Endothelial cell of umbilical vein (primary cell): ENCODE measurements at regions not wholly inside any gene's neighbourhood (a gene's known extent, or its start where the extent isn't known, plus 50 kb on each side); places are given as distances from the start of the nearest gene placed in this dataset.

Experiments used
- BruUV-seq: library from RNA; stranded (reverse); fragments of 400-500 nt; replicated peaks from 2 replicates; lab custom pipeline; 2021; lab: Mats Ljungman, UMichigan
- CTCF ChIA-PET: fragments of 300-600, 350-600 bp; sonication (Branson Sonifier 250); formaldehyde crosslinking; loops from one replicate; lab custom pipeline; 2021; ENCODE audit warnings: antibody characterized with exemption, inconsistent platforms; lab: Charles Lee
- POLR2A ChIA-PET: fragments of 300-600, 350-600 bp; sonication (Branson Sonifier 250); formaldehyde crosslinking; loops from one replicate; lab custom pipeline; 2021; ENCODE audit warnings: antibody characterized with exemption, inconsistent platforms; lab: Charles Lee
- DNase-seq: peaks from one replicate; pipeline ENCODE4 v3.0.0-alpha.2; 2011; ENCODE audit warnings: low read depth, low spot score
- FAIRE-seq: peaks from 2 replicates; lab custom pipeline; 2011; peaks lifted over from hg19 to GRCh38; lab: Jason Lieb, UNC
- H2AFZ ChIP-seq: 2 replicates; pipeline ENCODE4 v1.6.0; 2012; ENCODE audit warnings: low read depth, low read length, control low read depth, inconsistent platforms
- H3K27ac ChIP-seq: 2 replicates; pipeline ENCODE4 v1.5.1; 2011; ENCODE audit warnings: low read depth, mild to moderate bottlenecking, control low read depth, low read length, moderate library complexity; ENCODE audit not compliant: insufficient read depth
- H3K27me3 ChIP-seq, 2 experiments: 2 replicates each; pipeline versions ENCODE4 v1.6.0 to v1.6.1; 2011; ENCODE audit warnings: low read length in 2 of 2, mixed read lengths in 1 of 2; ENCODE audit not compliant: control insufficient read depth in 2 of 2, insufficient read depth in 2 of 2
- H3K36me3 ChIP-seq, 2 experiments: 2 replicates in 1 of 2; 3 replicates in 1 of 2; pipeline ENCODE4 v1.5.1; 2011; ENCODE audit warnings: low read length in 2 of 2, mild to moderate bottlenecking in 1 of 2, moderate library complexity in 1 of 2; ENCODE audit not compliant: control insufficient read depth in 2 of 2, insufficient read depth in 2 of 2; ENCODE audit errors: extremely low read depth in 1 of 2
- H3K4me1 ChIP-seq: 3 replicates; pipeline ENCODE4 v1.5.1; 2011; ENCODE audit warnings: mild to moderate bottlenecking, low read length; ENCODE audit not compliant: control insufficient read depth, insufficient read depth; ENCODE audit errors: extremely low read depth
- H3K4me2 ChIP-seq: 2 replicates; pipeline ENCODE4 v1.6.1; 2011; ENCODE audit warnings: low read length, control low read depth, mixed read lengths; ENCODE audit not compliant: insufficient read depth
- H3K4me3 ChIP-seq, 3 experiments: fragments of 200-600 bp in 1 of 3; sonication (generic), shearing (Covaris generic) in 1 of 3; replicated peaks in 1 of 3; 2 replicates each; pipeline ENCODE4 v1.5.1; 2011 to 2016; ENCODE audit warnings: control low read depth in 3 of 3, low read length in 3 of 3, mild to moderate bottlenecking in 2 of 3, inconsistent platforms in 1 of 3, low read depth in 1 of 3, moderate library complexity in 1 of 3; ENCODE audit not compliant: insufficient read depth in 1 of 3
- H3K79me2 ChIP-seq: 2 replicates; pipeline ENCODE4 v1.6.0; 2012; ENCODE audit warnings: low read length, inconsistent platforms; ENCODE audit not compliant: control insufficient read depth, insufficient read depth
- H3K9ac ChIP-seq: replicated peaks from 2 replicates; pipeline ENCODE3; 2011; ENCODE audit warnings: low read length, control low read depth; ENCODE audit not compliant: insufficient read depth; ENCODE audit errors: extremely low read depth
- H3K9me1 ChIP-seq: replicated peaks from 3 replicates; pipeline ENCODE4 v1.6.0; 2011; ENCODE audit warnings: mild to moderate bottlenecking, low read length; ENCODE audit not compliant: control insufficient read depth, insufficient read depth; ENCODE audit errors: extremely low read depth
- H3K9me3 ChIP-seq: replicated peaks from 2 replicates; pipeline ENCODE4 v1.5.1; 2012; ENCODE audit warnings: low read length, inconsistent platforms; ENCODE audit not compliant: control insufficient read depth, insufficient read depth
- H4K20me1 ChIP-seq: replicated peaks from 2 replicates; pipeline ENCODE3; 2011; ENCODE audit warnings: mild to moderate bottlenecking, low read length; ENCODE audit not compliant: control insufficient read depth, insufficient read depth; ENCODE audit errors: extremely low read depth
- CTCF ChIP-seq, 2 donors: IDR thresholded peaks; 1 replicate in 1 of 2; 2 replicates in 1 of 2; pipeline ENCODE4 v1.5.1; 2011; ENCODE audit warnings: low read length in 2 of 2, mild to moderate bottlenecking in 2 of 2, moderate library complexity in 2 of 2, control low read depth in 1 of 2, inconsistent platforms in 1 of 2, low read depth in 1 of 2; ENCODE audit not compliant: insufficient read depth in 1 of 2; ENCODE audit errors: extremely low read depth in 1 of 2
- EZH2 ChIP-seq: IDR thresholded peaks from 2 replicates; pipeline ENCODE4 v1.6.1; 2012; ENCODE audit warnings: borderline replicate concordance, low read depth, mild to moderate bottlenecking, moderate library complexity, low read length, inconsistent platforms; ENCODE audit not compliant: severe bottlenecking
- FOS ChIP-seq: IDR thresholded peaks from 2 replicates; pipeline ENCODE4 v1.6.1; 2011; ENCODE audit warnings: mild to moderate bottlenecking, low read length, moderate library complexity, borderline replicate concordance; ENCODE audit not compliant: insufficient read depth
- GATA2 ChIP-seq: IDR thresholded peaks from 2 replicates; pipeline ENCODE4 v1.7.0; 2011; ENCODE audit warnings: low read depth, mild to moderate bottlenecking, moderate library complexity, mixed read lengths, low read length; ENCODE audit not compliant: insufficient read length, insufficient read depth
- JUN ChIP-seq: IDR thresholded peaks from 2 replicates; pipeline ENCODE4 v1.6.1; 2011; ENCODE audit warnings: borderline replicate concordance, low read depth; ENCODE audit not compliant: insufficient read length, insufficient read depth
- MAX ChIP-seq: IDR thresholded peaks from 2 replicates; pipeline ENCODE4 v1.6.1; 2011; ENCODE audit not compliant: insufficient read depth, insufficient read length
- MYC ChIP-seq: IDR thresholded peaks from one replicate; pipeline ENCODE4 v1.6.1; 2011; ENCODE audit warnings: mild to moderate bottlenecking, low read depth, low read length
- POLR2A ChIP-seq: IDR thresholded peaks from 2 replicates; pipeline ENCODE4 v1.6.1; 2012; ENCODE audit warnings: low read depth, mild to moderate bottlenecking, control low read depth, low read length
- POLR2AphosphoS5 ChIP-seq: IDR thresholded peaks from 2 replicates; pipeline ENCODE4 v1.6.1; 2012; ENCODE audit warnings: low read depth, mild to moderate bottlenecking, control low read depth, low read length, moderate library complexity; ENCODE audit not compliant: insufficient read depth
- dilution Hi-C: fragments of 300-500 bp; cut with MboI; formaldehyde crosslinking; loops from one replicate; pipeline ENCODE4 v1.15.0; 2019; ENCODE audit warnings: low sequenced_read_pairs; ENCODE audit not compliant: extremely low pct_ligation_motif_present
- intact Hi-C: fragments of 100-400 bp; cut with micrococcal nuclease; formaldehyde crosslinking; loops from one replicate; pipeline ENCODE4 v1.10.0; 2022

DNA sequence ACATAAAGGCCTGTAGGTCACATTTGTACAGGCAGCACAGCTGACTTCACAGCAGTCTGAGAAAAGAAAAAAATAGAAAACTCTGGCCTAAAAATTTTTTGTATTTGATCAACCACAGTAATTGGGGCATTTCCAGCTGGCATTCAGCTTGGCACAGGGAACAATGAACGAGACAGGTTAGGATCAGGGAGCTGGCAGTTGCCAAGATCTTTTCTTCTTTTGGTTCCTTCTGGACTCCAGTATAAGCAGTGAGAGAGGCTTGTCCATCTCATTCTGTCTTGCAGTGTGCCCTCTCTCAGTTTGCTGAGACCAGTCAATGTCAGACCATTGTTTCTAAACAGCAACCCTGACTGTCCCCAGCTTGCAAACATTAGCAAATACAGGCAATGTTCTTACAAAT is 601.1 kb downstream of the TLR4 start:
- Histone ChIP-seq H3K4me1 (no peaks in the 10 kb centered on the region), H3K9me1 (no peaks in the 10 kb centered on the region), H4K20me1 (no peaks in the 10 kb centered on the region), H3K9ac (no peak overlapping the region), H3K36me3 (no peaks in the 10 kb centered on the region), H3K79me2 (no peaks in the 10 kb centered on the region), H3K4me3 (no peak overlapping the region), H3K9me3 (no peaks in the 10 kb centered on the region), H2AFZ (no peak overlapping the region), H3K27ac (no peak overlapping the region), H3K27me3 (no peaks in the 10 kb centered on the region), H3K4me2 (no peak overlapping the region)
- FAIRE-seq = no peak
- POLR2A ChIA-PET = no interaction called here
- dilution Hi-C loops (no loop called here), intact Hi-C loops (no loop called here)
- DNase-seq = no peak
- TF ChIP-seq CTCF (IDR thresholded peaks at IDR 0.05; ENCODE audit: extremely low read depth in 1 of 2, insufficient read depth in 1 of 2, low read depth in 1 of 2, low read length in 2 of 2) = no peak
- TF ChIP-seq EZH2 = no peak
- TF ChIP-seq POLR2AphosphoS5 = no peak
- TF ChIP-seq MAX = no peak
- no peak for TF ChIP-seq POLR2A
- TF ChIP-seq JUN = no peak
- TF ChIP-seq FOS = no peak
- TF ChIP-seq GATA2 = no peak
- TF ChIP-seq MYC = no peak
- CTCF ChIA-PET = no interaction called here
- no TSS peak for BruUV-seq
